Aorta (tissue), 5 donors: ENCODE measurements at regions not wholly inside any gene's neighbourhood (a gene's known extent, or its start where the extent isn't known, plus 50 kb on each side); places are given as distances from the start of the nearest gene placed in this dataset.

Source experiments
- ATAC-seq: fragments of 200-7000 bp; cut with Tn5 transposase; one replicate; pipeline ENCODE4 v1.9.1; 2022; ENCODE audit warnings: moderate library complexity; ENCODE audit not compliant: low FRiP score
- DNase-seq, 2 donors: peaks; one replicate each; pipeline ENCODE4 v3.0.0-alpha.2; 2020
- H3K27ac ChIP-seq, 2 donors: one replicate each; pipeline ENCODE4 v1.5.1; 2013; ENCODE audit warnings: low read length in 2 of 2, mild to moderate bottlenecking in 2 of 2, moderate library complexity in 2 of 2, control low read depth in 1 of 2, inconsistent platforms in 1 of 2, low read depth in 1 of 2
- H3K27me3 ChIP-seq, 2 donors: one replicate each; pipeline ENCODE4 v1.6.1; 2013; ENCODE audit warnings: control low read depth in 1 of 2, low read length in 1 of 2, mild to moderate bottlenecking in 1 of 2, moderate library complexity in 1 of 2; ENCODE audit not compliant: insufficient read depth in 2 of 2, control insufficient read depth in 1 of 2
- H3K36me3 ChIP-seq, 2 donors: one replicate each; pipeline ENCODE4 v1.6.1; 2013; ENCODE audit warnings: control low read depth in 1 of 2, low read length in 1 of 2, mild to moderate bottlenecking in 1 of 2; ENCODE audit not compliant: insufficient read depth in 2 of 2, control insufficient read depth in 1 of 2
- H3K4me1 ChIP-seq, 2 donors: one replicate each; pipeline ENCODE4 v1.6.1; 2013; ENCODE audit warnings: low read length in 2 of 2, control low read depth in 1 of 2, mild to moderate bottlenecking in 1 of 2, moderate library complexity in 1 of 2; ENCODE audit not compliant: insufficient read depth in 2 of 2, control insufficient read depth in 1 of 2
- H3K4me3 ChIP-seq, 2 donors: one replicate each; pipeline ENCODE4 v1.5.1; 2013; ENCODE audit warnings: low read length in 2 of 2, control low read depth in 1 of 2, mild to moderate bottlenecking in 1 of 2
- H3K9me3 ChIP-seq: one replicate; pipeline ENCODE4 v1.6.1; 2013; ENCODE audit warnings: mild to moderate bottlenecking, low read length; ENCODE audit not compliant: control insufficient read depth
- WGBS, 2 donors: extraction: QIAGEN DNeasy Blood & Tissue Kit; methylation state at CpG; one replicate each; pipeline ENCODE4 v1.1.7; 2013; 5-methylcytosine and 5-hydroxymethylcytosine counted together
- intact Hi-C, 2 donors: fragments of 100-400 bp; cut with DNase I; formaldehyde crosslinking; loops; one replicate each; pipeline versions ENCODE4 v1.14.2 to v1.15.0; 2022
- donor health status: healthy with polysubstance abuse.
- donor health status: Bipolar disorder and iron deficiency.
- donor health status: DM: no; HTN: no; CAD: no.
- donor health status: DM: no; HTN: no; CAD: no.
- donor health status: DM: yes; HTN: yes; CAD: no.

GRCh38 chr6:167699141-167699931 is 127.4 kb upstream of the AFDN start:
- H3K27me3 ChIP-seq: no peaks in the 10 kb centered on the region
- intact Hi-C loops: no loop called here
- peak; percentile 86 to 88 for DNase-seq
- WGBS, 2 donors: 53 to 55% methylated on average over 21 of the region's 21 CpGs
- no peaks in the 10 kb centered on the region for H3K4me1 ChIP-seq
- H3K36me3 ChIP-seq: no peaks in the 10 kb centered on the region
- no peak overlapping the region for H3K27ac ChIP-seq
- H3K9me3 ChIP-seq: no peaks in the 10 kb centered on the region
- H3K4me3 ChIP-seq: no peak overlapping the region
- peak; percentile 84 for ATAC-seq

GRCh38 chr6:167700199-167700598 is 126.5 kb upstream of the AFDN start:
- H3K36me3 ChIP-seq: no peaks in the 10 kb centered on the region
- DNase-seq: no peak
- H3K27me3 ChIP-seq: no peaks in the 10 kb centered on the region
- H3K9me3 ChIP-seq: no peaks in the 10 kb centered on the region
- 80 to 84% methylated on average over 8 of the region's 8 CpGs for WGBS, 2 donors
- intact Hi-C loops: no loop called here
- no peak for ATAC-seq
- no peaks in the 10 kb centered on the region for H3K4me1 ChIP-seq
- no peak overlapping the region for H3K27ac ChIP-seq
- H3K4me3 ChIP-seq: no peak overlapping the region

- no peak for ATAC-seq
- H3K36me3 ChIP-seq: no peaks in the 10 kb centered on the region
- no peaks in the 10 kb centered on the region for H3K9me3 ChIP-seq
- no peak overlapping the region for H3K4me3 ChIP-seq
- no peak for DNase-seq
- H3K27me3 ChIP-seq: no peaks in the 10 kb centered on the region
- 95 to 97% methylated on average over 12 of the region's 12 CpGs for WGBS, 2 donors
- H3K27ac ChIP-seq: no peak overlapping the region
- intact Hi-C loops: no loop called here
- H3K4me1 ChIP-seq: no peaks in the 10 kb centered on the region
These were observed 125.7 kb upstream of the AFDN start for GRCh38 chr6:167701010-167701409.

GRCh38 chr6:167702241-167702827 is 124.4 kb upstream of the AFDN start:
- no peak for ATAC-seq
- no peak overlapping the region for H3K4me3 ChIP-seq
- WGBS, 2 donors: 94% methylated on average over 8 of the region's 8 CpGs
- no peak for DNase-seq
- H3K27ac ChIP-seq: no peak overlapping the region
- no peaks in the 10 kb centered on the region for H3K27me3 ChIP-seq
- H3K36me3 ChIP-seq: no peaks in the 10 kb centered on the region
- intact Hi-C loops: no loop called here
- no peaks in the 10 kb centered on the region for H3K4me1 ChIP-seq
- H3K9me3 ChIP-seq: no peaks in the 10 kb centered on the region

- peak in 1 of 2 donors; percentile 24 for DNase-seq
- no peak overlapping the region for H3K4me3 ChIP-seq
- no peaks in the 10 kb centered on the region for H3K27me3 ChIP-seq
- H3K9me3 ChIP-seq: no peaks in the 10 kb centered on the region
- WGBS, 2 donors: 88 to 89% methylated on average over 10 of the region's 10 CpGs
- no peak overlapping the region for H3K27ac ChIP-seq
- H3K4me1 ChIP-seq: no peaks in the 10 kb centered on the region
- no peak for ATAC-seq
- no peaks in the 10 kb centered on the region for H3K36me3 ChIP-seq
- intact Hi-C loops: no loop called here
These were observed 123.4 kb upstream of the AFDN start for GRCh38 chr6:167703347-167703746.

GRCh38 chr6:167703781-167704180 is 122.9 kb upstream of the AFDN start:
- DNase-seq (peak in 1 of 2 donors; percentile 66), ATAC-seq (no peak)
- Histone ChIP-seq H3K9me3 (no peaks in the 10 kb centered on the region), H3K27ac (no peak overlapping the region), H3K36me3 (no peaks in the 10 kb centered on the region), H3K4me1 (no peaks in the 10 kb centered on the region), H3K27me3 (no peaks in the 10 kb centered on the region), H3K4me3 (no peak overlapping the region)
- intact Hi-C loops: no loop called here
- 89 to 90% methylated on average over 10 of the region's 10 CpGs for WGBS, 2 donors

GRCh38 chr6:167704396-167704901 is 122.3 kb upstream of the AFDN start:
- Histone ChIP-seq H3K9me3 (no peaks in the 10 kb centered on the region), H3K36me3 (no peaks in the 10 kb centered on the region), H3K4me3 (no peak overlapping the region), H3K27me3 (no peaks in the 10 kb centered on the region), H3K4me1 (no peaks in the 10 kb centered on the region), H3K27ac (no peak overlapping the region)
- 63 to 69% methylated on average over 12 of the region's 12 CpGs for WGBS, 2 donors
- intact Hi-C loops: no loop called here
- ATAC-seq: no peak
- DNase-seq: no peak

GRCh38 chr6:167705211-167705750 is 121.4 kb upstream of the AFDN start:
- no peaks in the 10 kb centered on the region for H3K9me3 ChIP-seq
- no peak overlapping the region for H3K4me3 ChIP-seq
- H3K27ac ChIP-seq: no peak overlapping the region
- no peaks in the 10 kb centered on the region for H3K27me3 ChIP-seq
- H3K4me1 ChIP-seq: no peaks in the 10 kb centered on the region
- DNase-seq (no peak), ATAC-seq (no peak)
- no peaks in the 10 kb centered on the region for H3K36me3 ChIP-seq
- WGBS, 2 donors: 89 to 91% methylated on average over 26 of the region's 26 CpGs
- intact Hi-C loops: no loop called here
